Hematopoietic multipotent progenitor cell treated with erythropoietin and hydrocortisone succinate and interleukin-3 and kit ligand, for 17 days (in vitro differentiated cells): ENCODE measurements at regions not wholly inside any gene's neighbourhood (a gene's known extent, or its start where the extent isn't known, plus 50 kb on each side); places are given as distances from the start of the nearest gene placed in this dataset.
"Not testable (repeated sequence)": the region's sequence is repeated elsewhere in the genome, so short reads cannot be mapped to it uniquely, and the experiment has no call there.

Source experiments
- DNase-seq: peaks from one replicate; pipeline ENCODE4 v3.0.0-alpha.2; 2015; ENCODE audit warnings: low spot score

- DNase-seq = not testable (repeated sequence)
Observed at GRCh38 chr2:143922261-143922830, 597.6 kb downstream of the ZEB2 start.

- DNase-seq = no peak
Observed at GRCh38 chr2:143918465-143918989, 601.4 kb downstream of the ZEB2 start.

GRCh38 chr2:143916781-143917180, 603.1 kb downstream of the ZEB2 start:
- no peak for DNase-seq

GRCh38 chr2:143909577-143910353, 610.2 kb downstream of the ZEB2 start:
- DNase-seq = no peak

- no peak for DNase-seq
Observed at GRCh38 chr2:143908843-143909242, 611.1 kb downstream of the ZEB2 start.

- no peak for DNase-seq
Observed at GRCh38 chr2:143907801-143908200, 612.1 kb downstream of the ZEB2 start.

GRCh38 chr2:143906850-143907249, 613.1 kb downstream of the ZEB2 start:
- DNase-seq = no peak

GRCh38 chr2:143905587-143905986, 614.3 kb downstream of the ZEB2 start:
- DNase-seq = no peak

GRCh38 chr2:143903172-143903856, 616.6 kb downstream of the ZEB2 start:
- no peak for DNase-seq

- DNase-seq = no peak
Observed at GRCh38 chr2:143901185-143901842, 618.6 kb downstream of the ZEB2 start.

- DNase-seq = no peak
Observed at GRCh38 chr2:143899987-143900386, 619.9 kb downstream of the ZEB2 start.

GRCh38 chr2:143893371-143893770, 626.5 kb downstream of the ZEB2 start:
- no peak for DNase-seq

GRCh38 chr2:143891879-143892308, 628.0 kb downstream of the ZEB2 start:
- DNase-seq = no peak

GRCh38 chr2:143890798-143891197, 629.1 kb downstream of the ZEB2 start:
- DNase-seq = no peak

- no peak for DNase-seq
Observed at GRCh38 chr2:143889216-143889615, 630.7 kb downstream of the ZEB2 start.

GRCh38 chr2:143885461-143885860, 634.5 kb downstream of the ZEB2 start:
- DNase-seq = no peak

GRCh38 chr2:143881246-143881645, 638.7 kb downstream of the ZEB2 start:
- DNase-seq = no peak

GRCh38 chr2:143877876-143878530, 641.9 kb downstream of the ZEB2 start:
- no peak for DNase-seq

- DNase-seq = no peak
Observed at GRCh38 chr2:143877056-143877455, 642.9 kb downstream of the ZEB2 start.

GRCh38 chr2:143875295-143876233, 644.4 kb downstream of the ZEB2 start:
- no peak for DNase-seq

GRCh38 chr2:143873886-143874285, 646.0 kb downstream of the ZEB2 start:
- DNase-seq = no peak
